Thoracic aorta (tissue), 2 donors: ENCODE measurements at regions not wholly inside any gene's neighbourhood (a gene's known extent, or its start where the extent isn't known, plus 50 kb on each side); places are given as distances from the start of the nearest gene placed in this dataset.

Source experiments
- ATAC-seq: fragments of 150-250 bp; one replicate; pipeline ENCODE4 v1.8.0; 2017; ENCODE audit warnings: low read depth; ENCODE audit not compliant: insufficient number of reproducible peaks, low FRiP score
- DNase-seq: peaks from one replicate; pipeline ENCODE4 v3.0.0-alpha.2; 2020; ENCODE audit warnings: low spot score
- H3K27ac ChIP-seq, 2 donors: fragments of 200-600 bp; sonication (generic); 1 replicate in 1 of 2; 2 replicates in 1 of 2; pipeline ENCODE4 v1.5.1; 2016; ENCODE audit warnings: mild to moderate bottlenecking in 2 of 2, moderate library complexity in 2 of 2
- H3K27me3 ChIP-seq: fragments of 200-600 bp; sonication (generic); replicated peaks from 2 replicates; pipeline ENCODE4 v1.6.0; 2016; ENCODE audit warnings: mild to moderate bottlenecking; ENCODE audit not compliant: insufficient read depth
- H3K36me3 ChIP-seq: fragments of 200-600 bp; sonication (generic); one replicate; pipeline ENCODE4 v1.5.1; 2016
- H3K4me1 ChIP-seq, 2 donors: fragments of 200-600 bp; sonication (generic); 1 replicate in 1 of 2; 2 replicates in 1 of 2; pipeline versions ENCODE4 v1.5.1 to v1.6.0; 2016; ENCODE audit warnings: low read depth in 2 of 2, mild to moderate bottlenecking in 1 of 2; ENCODE audit not compliant: control insufficient read depth in 1 of 2
- H3K4me3 ChIP-seq: fragments of 200-600 bp; sonication (generic); 2 replicates; pipeline ENCODE4 v1.5.1; 2016; ENCODE audit warnings: mild to moderate bottlenecking
- H3K9me3 ChIP-seq: fragments of 200-600 bp; sonication (generic); 2 replicates; pipeline ENCODE4 v1.5.1; 2016
- TF ChIP-seq, protein P1 (sequence below): fragments of 200-600 bp; sonication (generic); IDR thresholded peaks from one replicate; pipeline ENCODE4 v1.5.1; 2019; ENCODE audit warnings: antibody characterized with exemption

GRCh38 chr17:53039981-53040380 is 782.7 kb upstream of the KIF2B start:
- Histone ChIP-seq H3K4me1 (no peaks in the 10 kb centered on the region), H3K9me3 (no peaks in the 10 kb centered on the region), H3K4me3 (no peak overlapping the region), H3K27ac (no peak overlapping the region), H3K27me3 (no peaks in the 10 kb centered on the region), H3K36me3 (no peaks in the 10 kb centered on the region)
- TF ChIP-seq, protein P1, sequence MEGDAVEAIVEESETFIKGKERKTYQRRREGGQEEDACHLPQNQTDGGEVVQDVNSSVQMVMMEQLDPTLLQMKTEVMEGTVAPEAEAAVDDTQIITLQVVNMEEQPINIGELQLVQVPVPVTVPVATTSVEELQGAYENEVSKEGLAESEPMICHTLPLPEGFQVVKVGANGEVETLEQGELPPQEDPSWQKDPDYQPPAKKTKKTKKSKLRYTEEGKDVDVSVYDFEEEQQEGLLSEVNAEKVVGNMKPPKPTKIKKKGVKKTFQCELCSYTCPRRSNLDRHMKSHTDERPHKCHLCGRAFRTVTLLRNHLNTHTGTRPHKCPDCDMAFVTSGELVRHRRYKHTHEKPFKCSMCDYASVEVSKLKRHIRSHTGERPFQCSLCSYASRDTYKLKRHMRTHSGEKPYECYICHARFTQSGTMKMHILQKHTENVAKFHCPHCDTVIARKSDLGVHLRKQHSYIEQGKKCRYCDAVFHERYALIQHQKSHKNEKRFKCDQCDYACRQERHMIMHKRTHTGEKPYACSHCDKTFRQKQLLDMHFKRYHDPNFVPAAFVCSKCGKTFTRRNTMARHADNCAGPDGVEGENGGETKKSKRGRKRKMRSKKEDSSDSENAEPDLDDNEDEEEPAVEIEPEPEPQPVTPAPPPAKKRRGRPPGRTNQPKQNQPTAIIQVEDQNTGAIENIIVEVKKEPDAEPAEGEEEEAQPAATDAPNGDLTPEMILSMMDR: no peak
- ATAC-seq (no peak), DNase-seq (no peak)

GRCh38 chr17:53033297-53033696 is 789.4 kb upstream of the KIF2B start:
- no peaks in the 10 kb centered on the region for H3K9me3 ChIP-seq
- H3K4me1 ChIP-seq: no peaks in the 10 kb centered on the region
- DNase-seq: no peak
- no peaks in the 10 kb centered on the region for H3K27me3 ChIP-seq
- no peak for ATAC-seq
- no peak overlapping the region for H3K4me3 ChIP-seq
- TF ChIP-seq, protein P1: no peak
- no peak overlapping the region for H3K27ac ChIP-seq
- H3K36me3 ChIP-seq: no peaks in the 10 kb centered on the region

- TF ChIP-seq, protein P1: no peak
- H3K9me3 ChIP-seq: no peaks in the 10 kb centered on the region
- H3K36me3 ChIP-seq: no peaks in the 10 kb centered on the region
- no peaks in the 10 kb centered on the region for H3K27me3 ChIP-seq
- no peak overlapping the region for H3K4me3 ChIP-seq
- H3K4me1 ChIP-seq: no peaks in the 10 kb centered on the region
- no peak overlapping the region for H3K27ac ChIP-seq
- ATAC-seq: no peak
- DNase-seq: no peak
These were observed 789.9 kb upstream of the KIF2B start for GRCh38 chr17:53032861-53033271.

GRCh38 chr17:53017227-53017626 is 805.5 kb upstream of the KIF2B start:
- H3K36me3 ChIP-seq: no peaks in the 10 kb centered on the region
- no peaks in the 10 kb centered on the region for H3K27me3 ChIP-seq
- no peaks in the 10 kb centered on the region for H3K4me1 ChIP-seq
- no peaks in the 10 kb centered on the region for H3K9me3 ChIP-seq
- ATAC-seq (no peak), DNase-seq (no peak)
- no peak overlapping the region for H3K27ac ChIP-seq
- TF ChIP-seq, protein P1: no peak
- H3K4me3 ChIP-seq: no peak overlapping the region

- Histone ChIP-seq H3K27ac (no peak overlapping the region), H3K4me1 (no peaks in the 10 kb centered on the region), H3K4me3 (no peak overlapping the region), H3K27me3 (no peaks in the 10 kb centered on the region), H3K36me3 (no peaks in the 10 kb centered on the region), H3K9me3 (no peaks in the 10 kb centered on the region)
- no peak for ATAC-seq
- TF ChIP-seq, protein P1: no peak
- DNase-seq: no peak
These were observed 806.6 kb upstream of the KIF2B start for GRCh38 chr17:53016085-53016484.
